Kasumi-1 (cell line): ENCODE measurements at regions not wholly inside any gene's neighbourhood (a gene's known extent, or its start where the extent isn't known, plus 50 kb on each side); places are given as distances from the start of the nearest gene placed in this dataset.
"Not testable (repeated sequence)": the region's sequence is repeated elsewhere in the genome, so short reads cannot be mapped to it uniquely, and the experiment has no call there.

ENCODE experiments used
- DNase-seq, 2 experiments: peaks; one replicate each; lab custom pipeline; 2025; lab: John Stamatoyannopoulos, UW

DNA sequence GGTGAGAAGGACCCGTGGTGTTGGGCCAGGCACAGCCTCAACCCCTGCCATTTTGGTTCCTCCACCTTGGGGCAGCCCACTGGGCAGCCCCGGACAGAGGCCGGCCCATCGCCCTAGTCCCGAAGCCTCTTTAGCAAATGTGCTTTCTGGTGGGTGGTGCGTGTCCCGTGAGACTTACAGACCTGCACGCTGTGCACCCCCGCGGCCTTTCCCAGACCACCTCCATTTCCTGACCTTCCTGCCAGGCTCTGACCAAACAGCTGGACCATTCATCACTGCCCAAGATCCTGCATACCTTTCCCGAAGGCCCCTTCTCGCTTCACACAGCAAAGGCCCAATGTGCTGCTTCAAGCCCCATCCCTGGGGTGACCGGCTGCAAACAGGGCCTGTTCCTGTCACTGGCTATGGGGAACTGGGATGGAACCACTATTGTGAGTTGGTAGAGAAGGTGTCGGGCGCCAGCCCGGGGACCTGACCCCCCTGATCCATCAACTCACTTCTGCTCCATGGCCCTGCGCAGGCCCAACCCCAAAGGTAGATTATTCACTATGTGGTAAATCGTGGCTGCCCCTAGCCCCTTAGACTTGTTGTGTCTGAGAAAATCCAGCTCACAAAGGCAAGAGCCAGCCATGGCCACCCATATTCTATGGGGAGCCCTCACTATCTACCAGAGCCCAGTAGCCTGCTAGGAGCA lies 341.0 kb downstream of the EIPR1 start:
- DNase-seq, result no peak

DNA sequence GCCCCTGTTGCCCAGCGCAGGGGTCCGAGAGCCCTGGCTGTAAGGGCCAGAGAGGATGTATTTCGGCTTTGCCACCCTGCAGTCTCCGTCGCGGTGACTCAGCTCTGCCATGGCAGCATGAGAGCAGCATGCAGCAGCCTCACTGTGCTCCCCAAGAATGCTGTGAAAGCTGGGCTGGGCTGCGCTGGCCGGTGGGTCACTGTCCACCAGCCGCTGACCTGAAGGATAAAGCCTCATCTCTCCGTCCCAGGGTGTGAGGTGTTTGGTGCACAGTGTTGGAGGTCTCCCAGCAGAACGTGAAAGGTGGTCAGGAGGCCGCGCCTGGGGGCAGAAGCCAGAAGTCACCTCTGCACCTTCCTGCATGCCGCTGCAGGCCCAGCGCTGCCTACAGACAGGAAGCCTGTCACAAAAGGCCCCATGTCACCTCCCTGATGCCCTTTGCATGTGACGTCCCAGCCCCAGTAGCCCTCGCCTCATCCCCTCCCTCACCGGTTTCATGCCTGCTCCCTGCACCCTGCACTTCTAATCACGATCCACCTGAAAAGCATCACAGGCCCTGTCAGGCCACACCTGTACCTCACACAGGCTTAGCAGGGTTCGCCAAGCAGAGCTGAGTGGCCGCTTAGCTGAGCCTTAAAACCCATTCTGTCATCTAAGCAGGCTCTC lies 342.1 kb downstream of the EIPR1 start:
- no peak for DNase-seq

DNA sequence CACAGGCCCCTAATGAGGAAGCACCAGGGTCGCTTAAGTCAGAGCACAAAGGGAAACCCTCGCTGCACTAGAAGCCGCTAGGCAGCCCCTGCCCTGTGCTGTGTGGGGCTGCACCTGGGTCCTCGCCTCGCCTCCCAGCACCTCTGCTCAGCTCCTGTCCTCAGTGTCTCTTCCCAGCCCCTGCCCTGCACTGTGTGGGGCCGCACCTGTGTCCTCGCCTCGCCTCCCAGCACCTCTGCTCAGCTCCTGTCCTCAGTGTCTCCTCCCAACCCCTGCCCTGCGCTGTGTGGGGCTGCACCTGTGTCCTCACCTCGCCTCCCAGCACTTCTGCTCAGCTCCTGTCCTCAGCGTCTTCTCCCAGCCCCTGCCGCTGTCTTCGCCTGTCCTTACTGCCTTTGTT lies 342.8 kb downstream of the EIPR1 start:
- no peak for DNase-seq

DNA sequence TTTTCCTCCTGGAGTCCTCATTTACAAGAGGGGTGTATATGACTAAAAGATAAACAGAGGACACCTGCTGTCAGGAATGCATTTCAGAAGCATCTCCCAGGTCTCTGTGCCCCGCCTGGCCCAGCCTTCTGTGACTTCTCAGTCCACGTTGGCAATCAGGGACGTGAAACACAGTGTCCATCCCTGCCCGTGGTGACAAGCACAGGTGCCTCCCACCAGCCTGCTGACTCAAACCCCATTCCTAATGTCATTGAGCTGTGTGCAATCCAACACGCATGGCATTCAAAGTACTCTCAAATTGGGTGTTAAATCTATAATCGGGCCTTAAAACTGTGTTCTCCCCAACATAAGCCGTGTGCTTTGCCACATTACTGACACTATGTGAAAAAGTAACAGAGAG lies 343.2 kb downstream of the EIPR1 start:
- DNase-seq, result no peak

DNA sequence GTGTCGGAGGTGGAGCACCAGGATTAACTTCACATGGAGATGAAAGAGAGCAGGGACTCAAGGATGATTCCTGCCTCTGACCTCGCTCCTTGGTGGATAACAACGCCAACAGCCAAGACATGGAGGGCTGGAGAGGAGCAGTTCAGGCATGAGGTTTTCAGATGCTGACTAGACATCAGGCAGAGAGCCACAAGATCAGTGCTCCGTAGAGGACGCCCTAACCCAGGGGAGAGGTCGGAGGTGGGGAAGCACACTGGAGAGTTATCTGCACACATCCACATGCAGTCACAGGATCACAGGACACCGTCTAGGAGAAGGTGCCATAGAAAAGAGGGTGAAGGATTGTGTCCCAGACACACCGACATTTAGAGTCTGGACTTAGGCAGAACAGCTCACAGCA lies 344.3 kb downstream of the EIPR1 start:
- no peak for DNase-seq

DNA sequence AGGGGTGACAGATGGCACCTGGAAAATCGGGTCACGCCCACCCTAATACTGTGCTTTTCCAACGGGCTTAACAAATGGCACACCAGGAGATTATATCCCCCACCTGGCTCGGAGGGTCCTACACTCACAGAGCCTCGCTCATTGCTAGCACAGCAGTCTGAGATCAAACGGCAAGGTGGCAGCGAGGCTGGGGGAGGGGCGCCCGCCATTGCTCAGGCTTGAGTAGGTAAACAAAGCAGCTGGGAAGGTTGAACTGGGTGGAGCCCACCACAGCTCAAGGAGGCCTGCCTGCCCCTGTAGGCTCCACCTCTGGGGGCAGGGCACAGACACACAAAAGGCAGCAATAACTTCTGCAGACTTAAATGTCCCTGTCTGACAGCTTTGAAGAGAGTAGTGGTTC lies 346.8 kb downstream of the EIPR1 start:
- DNase-seq, result not testable (repeated sequence)

DNA sequence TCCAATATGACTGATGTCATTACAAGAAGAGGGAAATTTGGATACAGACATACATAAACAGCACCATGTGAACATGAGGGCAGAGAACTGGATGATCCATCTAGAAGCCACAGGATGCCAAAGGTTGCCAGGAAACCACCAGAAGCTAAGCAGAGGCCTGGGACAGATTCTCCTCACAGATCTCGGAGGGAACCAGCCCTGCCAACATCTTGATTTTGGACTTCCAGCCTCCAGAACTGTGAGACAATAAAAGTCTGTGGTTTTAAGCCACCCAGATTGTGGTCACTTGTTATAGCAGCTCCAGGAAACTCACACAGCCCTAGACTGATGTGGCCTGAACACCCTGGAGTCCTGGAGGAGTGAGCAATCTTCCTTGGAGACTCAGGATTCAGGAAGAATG lies 351.6 kb downstream of the EIPR1 start:
- DNase-seq, result no peak

DNA sequence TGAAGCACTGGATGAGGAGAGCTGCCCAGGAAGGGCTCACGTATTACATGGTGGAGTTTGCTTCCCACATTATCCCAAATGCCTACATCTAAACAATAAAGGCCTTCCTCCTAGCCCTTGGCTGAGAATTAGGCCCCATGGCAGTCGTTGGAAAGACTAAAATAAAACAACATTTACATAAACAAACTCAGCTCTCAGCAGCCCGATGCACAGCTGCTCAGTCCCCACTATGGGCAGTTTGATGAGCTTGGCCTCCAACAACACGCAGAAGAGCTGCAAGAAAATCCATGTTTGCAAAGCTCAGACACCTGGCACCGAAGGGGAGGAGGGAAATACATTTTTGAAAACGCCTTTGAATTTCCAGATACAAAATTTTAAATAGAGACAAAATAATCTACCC lies 352.4 kb downstream of the EIPR1 start:
- DNase-seq, result no peak

DNA sequence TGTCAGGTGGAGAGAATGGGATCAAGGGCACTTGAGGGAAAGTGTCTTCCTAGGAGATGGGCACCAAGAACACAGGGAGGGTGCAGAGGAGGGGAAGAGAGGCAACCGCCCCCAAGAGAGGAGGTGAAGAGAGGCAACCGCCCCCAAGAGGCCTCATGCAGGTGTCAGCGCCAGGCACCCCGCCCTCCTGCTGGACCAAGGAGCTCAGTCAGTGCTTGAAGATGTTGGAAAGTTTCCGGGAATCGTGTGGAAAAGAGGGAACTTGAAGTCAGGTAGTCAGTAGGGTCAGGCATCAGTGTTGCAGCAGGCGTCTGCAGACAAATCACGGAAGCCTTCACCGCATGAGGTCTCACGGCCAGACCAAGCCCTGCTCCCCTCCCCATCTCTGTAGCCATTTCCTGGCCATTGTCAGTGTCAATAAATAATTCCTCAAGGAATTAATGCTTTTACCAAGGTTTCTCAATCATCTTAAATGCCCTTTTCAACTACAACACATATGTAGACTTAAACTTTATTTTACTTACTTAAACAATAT lies 353.1 kb downstream of the EIPR1 start:
- no peak for DNase-seq

DNA sequence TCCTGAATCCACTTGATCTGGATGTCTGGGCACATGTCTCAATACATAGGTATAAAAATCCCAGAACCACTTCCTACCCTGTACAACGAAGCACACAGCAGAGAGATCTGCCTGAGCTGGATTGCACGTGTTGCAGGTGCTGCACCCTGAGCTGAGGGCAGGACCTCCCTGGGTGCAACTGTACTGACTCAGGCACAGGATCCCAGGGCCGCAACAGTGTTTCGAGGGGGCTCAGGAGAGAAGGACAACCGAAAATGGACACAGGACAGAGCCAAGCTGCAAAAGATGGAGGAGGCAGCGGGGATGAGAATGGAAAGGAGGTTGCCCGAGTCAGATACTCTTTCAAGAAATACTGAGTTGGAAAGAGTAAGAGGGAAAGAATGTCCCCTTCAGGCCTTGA lies 354.1 kb downstream of the EIPR1 start:
- DNase-seq, result no peak

DNA sequence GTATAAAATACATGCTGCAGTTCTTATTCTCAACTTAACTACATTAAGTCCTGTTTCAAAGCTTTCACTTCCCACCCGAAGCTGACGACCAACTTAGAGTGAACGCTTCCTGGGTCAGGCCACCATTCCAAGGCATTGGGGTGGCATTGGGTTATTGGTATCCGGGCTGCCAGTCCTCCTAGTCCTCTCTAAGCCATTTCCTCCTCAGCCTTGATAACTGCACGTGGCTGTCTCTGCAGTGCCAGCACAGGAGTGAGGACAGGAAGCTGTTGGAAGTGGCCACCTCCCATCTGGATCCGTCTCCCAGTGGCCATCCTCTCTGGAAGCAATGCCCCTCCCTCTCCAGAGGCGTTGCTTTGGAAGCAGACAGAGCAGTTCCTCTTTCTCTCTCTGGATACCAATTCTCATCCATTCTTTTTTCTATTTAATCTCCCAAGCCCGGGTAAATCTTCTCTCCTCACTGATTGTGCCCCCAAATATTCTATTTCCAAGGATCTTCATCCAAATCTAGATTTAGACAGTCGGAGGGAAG lies 354.7 kb downstream of the EIPR1 start:
- DNase-seq, result no peak

DNA sequence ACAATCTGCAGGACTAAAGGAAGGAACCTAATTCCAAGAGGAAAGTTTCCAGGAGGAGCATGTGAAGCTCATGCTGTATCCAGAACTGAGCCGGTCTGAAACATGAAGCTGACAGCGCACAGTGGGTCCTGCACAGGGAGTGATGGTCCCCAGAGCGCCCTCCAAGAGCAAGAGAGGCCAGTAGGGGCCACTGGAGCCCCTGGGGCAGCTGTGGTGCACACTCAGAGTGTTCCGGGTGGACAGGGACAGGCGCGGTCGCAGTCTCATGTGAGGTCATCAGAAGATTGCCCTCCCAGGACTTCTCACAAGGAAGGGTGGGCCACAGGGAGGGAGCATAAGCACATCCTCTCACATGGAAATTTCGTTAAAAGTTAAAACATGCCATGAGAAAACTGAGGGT lies 355.9 kb downstream of the EIPR1 start:
- no peak for DNase-seq

DNA sequence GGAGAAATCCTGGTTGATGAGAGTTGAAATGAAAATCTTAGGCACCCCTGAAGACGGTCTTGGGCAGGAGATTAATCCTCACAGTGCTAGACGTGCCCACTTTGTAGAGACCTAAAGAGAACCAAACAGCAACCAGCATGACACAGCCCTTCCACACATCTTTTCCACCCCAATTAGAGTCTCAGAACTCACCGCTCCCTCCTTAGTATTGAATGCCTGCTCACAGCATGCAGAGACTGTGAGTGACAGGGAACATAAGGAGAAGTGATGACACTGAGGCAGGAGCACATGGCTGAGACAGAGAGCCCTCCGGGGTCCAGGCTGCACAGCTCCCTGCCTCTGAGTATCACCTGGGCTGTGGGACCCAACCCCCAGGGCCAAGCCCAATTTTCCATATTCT lies 367.6 kb downstream of the EIPR1 start:
- DNase-seq, result no peak

DNA sequence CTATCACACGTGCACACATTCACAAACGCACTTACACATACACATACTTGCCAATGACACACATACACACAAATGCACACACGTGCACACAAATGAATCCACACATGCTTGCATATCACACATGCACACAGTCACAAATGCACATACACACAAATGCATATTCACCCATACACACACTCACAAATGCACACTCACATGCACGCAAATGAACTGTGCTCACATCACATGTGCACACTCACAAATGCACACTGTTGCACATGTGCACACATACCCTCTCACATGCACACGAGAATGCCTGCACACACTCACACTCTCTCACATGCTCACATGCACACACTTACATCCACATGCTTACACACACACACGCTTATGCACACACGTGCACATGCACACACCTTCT lies 368.1 kb downstream of the EIPR1 start:
- DNase-seq, result no peak

DNA sequence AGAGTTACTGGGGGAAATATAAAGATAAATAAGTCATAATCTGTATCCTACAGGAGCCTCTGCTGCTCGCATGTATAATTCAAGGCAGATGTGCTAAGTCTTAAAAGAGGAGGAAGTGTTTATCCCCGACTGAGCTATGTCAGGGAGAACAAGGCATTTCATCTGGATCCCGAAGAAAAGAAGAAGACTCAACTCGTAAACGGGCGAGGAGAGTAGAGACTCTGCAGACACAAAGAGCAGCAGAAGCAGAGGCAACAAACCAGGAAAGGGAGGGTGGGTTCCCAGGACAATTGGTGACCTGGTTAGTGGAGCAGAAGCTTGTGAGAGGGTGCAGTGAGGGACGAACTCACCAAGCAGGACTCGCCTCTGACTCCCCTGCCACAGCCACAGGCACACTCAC lies 368.6 kb downstream of the EIPR1 start:
- DNase-seq, result no peak

DNA sequence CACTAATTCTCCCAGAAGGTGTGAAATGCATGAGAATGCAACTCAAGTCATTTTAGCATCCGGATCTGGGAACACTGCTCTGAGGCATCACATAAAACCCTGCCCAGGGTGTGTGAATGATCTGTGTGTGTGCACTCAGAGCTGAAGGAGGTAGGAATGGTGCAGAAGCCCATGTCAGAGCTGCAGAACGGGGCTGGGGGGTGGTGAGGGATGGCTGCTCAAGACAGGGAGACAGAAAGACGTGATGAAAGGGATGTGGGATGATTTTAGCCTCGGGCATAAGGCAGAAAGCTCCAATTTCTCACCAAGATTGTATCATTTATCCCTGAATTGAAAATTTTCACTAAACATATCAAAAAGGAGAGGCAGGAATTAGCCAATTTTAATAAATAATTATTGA lies 369.1 kb downstream of the EIPR1 start:
- DNase-seq, result no peak

DNA sequence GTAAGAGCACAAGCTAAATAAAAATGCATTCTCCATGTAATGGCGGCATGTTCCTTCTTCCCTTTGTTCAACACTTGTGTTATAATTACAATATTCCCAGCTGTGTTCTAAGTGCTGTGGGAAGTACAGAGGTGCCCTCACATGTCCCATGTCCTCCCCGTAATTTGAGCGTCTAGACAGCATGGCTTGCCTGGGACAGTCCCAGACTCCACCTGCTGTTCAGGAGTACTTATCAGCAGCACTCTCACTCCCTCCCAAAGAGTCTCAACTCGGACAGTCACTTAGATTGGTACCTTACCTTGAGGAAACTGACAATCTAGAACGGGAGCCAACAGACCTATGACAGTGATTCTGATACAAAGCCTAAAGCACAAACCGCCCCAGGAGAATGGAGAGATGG lies 370.5 kb downstream of the EIPR1 start:
- no peak for DNase-seq

DNA sequence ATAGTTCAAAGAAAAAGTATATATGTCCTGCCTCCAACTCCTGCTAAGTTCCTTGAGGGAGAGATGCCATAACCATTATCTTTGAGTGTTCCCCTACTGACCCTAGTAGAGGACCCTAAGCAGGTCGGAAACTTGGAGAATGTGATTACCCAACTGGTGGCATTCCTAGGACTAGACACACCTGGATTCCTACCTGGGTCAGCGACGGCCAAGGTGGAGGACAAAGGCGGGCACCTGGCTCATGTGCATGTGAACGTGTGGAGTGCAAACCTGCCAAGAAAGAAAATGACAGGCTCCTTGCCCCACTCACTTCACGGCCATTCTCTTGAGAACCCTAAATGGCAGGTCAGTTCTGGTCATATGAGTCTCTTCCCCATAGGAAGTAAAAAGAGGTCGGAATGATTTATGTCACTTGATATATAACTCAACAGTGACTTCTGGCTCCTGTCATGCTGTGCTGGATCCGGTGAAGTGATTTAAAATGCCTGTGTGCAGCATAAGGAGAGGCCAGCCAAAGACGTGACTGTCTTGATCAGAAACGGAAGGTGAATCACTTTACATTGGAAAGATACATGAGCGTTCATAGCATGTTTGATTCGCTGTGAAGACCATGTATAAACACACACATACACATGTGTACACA lies 371.6 kb downstream of the EIPR1 start:
- no peak for DNase-seq

DNA sequence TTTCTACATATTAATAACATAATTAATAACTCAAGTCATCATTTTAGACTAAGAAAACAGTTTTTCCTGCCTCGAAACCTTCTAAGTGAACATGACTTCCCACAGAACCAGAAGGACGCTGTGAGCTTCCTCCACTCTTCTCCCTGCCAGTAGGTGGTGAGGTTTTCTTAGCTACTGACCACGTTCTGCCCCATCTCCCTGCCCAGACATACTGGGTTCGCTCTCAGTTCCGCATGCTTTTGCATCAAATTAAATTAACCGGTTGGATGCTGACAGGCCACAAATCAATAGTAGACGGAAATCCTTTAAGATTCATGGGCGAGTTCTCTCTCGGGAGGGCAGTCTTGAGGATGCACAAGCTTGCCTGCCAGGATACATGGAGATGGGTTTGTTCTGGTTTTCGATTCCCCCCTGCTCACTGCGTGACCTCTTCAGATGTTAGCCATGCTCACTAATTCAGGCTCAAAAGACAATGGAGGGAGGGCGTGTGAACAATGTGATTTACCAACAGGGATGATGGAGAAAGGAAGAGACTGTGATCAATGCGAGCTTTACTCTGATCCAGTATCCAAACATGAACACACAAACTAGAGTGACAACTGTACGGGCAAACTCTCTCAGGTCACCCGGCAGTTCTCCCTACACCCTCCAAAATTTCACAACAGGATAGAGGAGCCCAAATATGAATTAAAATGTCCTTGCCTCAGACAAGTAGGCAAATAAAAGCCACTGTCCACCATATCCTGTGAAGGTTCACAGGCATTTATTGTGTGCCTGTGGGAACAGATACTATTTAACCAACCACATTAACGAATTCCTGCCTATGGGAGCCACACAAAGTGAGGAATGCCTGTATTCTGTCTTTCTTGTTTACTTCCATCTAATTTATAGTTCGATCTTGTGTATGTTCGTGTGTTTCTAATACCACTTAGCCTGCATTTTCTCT lies 375.7 kb downstream of the EIPR1 start:
- peak in 1 of 2 experiments; percentile 1 for DNase-seq

DNA sequence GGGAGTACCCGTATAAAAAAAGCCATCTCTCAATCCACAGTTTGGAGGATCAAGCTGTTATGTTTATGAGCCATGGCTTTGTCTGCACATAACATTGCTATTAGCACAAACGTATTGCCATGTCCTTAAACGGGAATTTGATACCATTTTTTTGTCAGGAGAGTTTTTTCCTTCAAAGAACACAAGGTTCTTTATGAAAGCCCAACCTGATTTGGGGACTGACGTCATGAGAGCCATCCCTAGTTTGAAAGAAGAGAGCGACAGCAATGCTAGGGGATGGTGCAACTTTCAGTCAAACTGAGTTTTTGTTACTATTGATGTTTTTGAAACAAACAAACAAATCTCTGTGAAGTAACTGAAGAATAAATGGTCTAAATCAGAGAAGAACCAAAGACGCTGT lies 376.6 kb downstream of the EIPR1 start:
- DNase-seq, result no peak

DNA sequence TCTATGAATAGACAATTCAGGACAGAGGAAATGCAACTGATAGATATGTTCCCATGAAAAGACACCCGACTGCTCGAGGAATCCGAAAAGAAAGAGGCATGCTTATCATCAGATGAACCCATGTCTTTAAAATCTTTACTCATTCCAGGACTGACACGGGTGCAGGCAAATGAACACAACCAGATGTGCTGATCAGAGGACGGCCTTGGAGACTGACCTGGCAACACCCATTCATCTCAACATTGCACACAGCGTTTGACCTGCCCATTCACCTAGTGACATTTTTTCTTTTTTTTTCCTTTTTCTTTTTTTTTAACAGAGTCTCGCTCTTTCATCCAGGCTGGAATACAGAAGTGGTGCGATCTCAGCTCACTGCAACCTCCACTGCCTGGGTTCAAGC lies 377.5 kb downstream of the EIPR1 start:
- DNase-seq, result no peak

DNA sequence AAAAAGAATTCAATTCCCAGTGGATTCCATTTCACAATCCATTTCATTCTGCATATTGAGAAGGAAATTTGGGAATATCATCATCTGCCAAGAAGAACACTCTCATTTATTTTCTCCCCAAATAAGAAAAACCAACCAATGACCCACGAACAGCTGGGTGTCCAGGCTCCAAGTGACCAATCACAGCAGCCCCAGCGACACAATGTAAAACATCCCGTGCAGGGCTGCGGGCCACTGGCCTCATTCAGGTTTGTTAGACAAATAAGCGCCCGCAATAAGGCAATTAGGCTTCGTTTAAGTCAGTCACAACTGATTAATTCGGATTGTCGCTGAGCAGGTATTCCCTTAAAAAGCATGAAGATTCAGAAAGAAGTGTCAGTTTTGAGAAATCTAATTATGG lies 378.6 kb downstream of the EIPR1 start:
- DNase-seq, result no peak
